ENCODE measurements at regions not wholly inside any gene's neighbourhood (a gene's known extent, or its start where the extent isn't known, plus 50 kb on each side); places are given as distances from the start of the nearest gene placed in this dataset.

DNA sequence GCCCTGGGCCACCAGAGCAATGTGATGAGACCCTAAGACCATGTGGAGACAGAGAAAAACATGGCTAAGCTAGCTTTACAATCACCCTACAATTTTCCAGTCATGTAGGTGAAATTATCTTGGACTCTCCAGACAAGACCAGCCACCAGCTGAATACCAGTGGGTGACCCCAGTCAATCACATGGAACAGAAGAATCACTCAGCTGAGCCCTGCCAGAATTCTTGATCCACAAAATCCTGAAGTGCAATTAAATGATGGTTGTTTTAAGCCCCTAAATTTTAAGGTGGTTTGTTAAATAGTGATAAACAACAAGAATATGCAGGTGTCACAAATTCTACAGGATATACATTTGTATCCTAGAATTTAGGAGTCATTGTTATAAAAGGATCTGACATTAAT, 69.5 kb upstream of the SMIM15 start:
- TF ChIP-seq, protein P1, sequence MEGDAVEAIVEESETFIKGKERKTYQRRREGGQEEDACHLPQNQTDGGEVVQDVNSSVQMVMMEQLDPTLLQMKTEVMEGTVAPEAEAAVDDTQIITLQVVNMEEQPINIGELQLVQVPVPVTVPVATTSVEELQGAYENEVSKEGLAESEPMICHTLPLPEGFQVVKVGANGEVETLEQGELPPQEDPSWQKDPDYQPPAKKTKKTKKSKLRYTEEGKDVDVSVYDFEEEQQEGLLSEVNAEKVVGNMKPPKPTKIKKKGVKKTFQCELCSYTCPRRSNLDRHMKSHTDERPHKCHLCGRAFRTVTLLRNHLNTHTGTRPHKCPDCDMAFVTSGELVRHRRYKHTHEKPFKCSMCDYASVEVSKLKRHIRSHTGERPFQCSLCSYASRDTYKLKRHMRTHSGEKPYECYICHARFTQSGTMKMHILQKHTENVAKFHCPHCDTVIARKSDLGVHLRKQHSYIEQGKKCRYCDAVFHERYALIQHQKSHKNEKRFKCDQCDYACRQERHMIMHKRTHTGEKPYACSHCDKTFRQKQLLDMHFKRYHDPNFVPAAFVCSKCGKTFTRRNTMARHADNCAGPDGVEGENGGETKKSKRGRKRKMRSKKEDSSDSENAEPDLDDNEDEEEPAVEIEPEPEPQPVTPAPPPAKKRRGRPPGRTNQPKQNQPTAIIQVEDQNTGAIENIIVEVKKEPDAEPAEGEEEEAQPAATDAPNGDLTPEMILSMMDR (conservative IDR thresholded peaks at IDR 0.05; ENCODE audit: low read depth, low read length), result no peak
- no peak for TF ChIP-seq EZH2phosphoT487 (IDR thresholded peaks at IDR 0.05; ENCODE audit: borderline replicate concordance, low read length)
